HG03378 (cell line): ENCODE measurements at regions not wholly inside any gene's neighbourhood (a gene's known extent, or its start where the extent isn't known, plus 50 kb on each side); places are given as distances from the start of the nearest gene placed in this dataset.
"Not testable (repeated sequence)": the region's sequence is repeated elsewhere in the genome, so short reads cannot be mapped to it uniquely, and the experiment has no call there.

Experiments
- ATAC-seq: cut with Tn5 transposase; IDR thresholded peaks from one replicate; pipeline ENCODE4 v1.9.1; 2021; ENCODE audit warnings: mild to moderate bottlenecking, moderate library complexity; ENCODE audit not compliant: unreplicated experiment

DNA sequence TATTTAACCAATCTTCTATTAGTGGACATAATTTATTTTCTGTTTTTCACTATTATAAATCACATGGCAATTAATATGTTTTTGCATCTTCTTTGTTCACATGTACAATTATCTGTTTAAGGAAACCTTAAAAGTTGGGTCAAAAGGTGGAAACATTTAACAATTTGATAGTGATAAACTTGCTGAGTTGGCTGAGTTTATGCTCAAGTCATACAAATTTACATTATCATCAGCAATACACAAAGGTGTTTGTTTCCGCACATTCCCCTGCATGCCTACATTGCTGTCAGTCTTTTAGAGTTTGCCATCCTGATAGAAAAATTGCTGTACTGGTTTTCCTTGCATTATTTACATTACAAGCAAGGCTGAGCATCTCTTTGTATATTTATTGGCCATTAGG, 139.5 kb downstream of the KCNRG start:
- ATAC-seq: no peak

DNA sequence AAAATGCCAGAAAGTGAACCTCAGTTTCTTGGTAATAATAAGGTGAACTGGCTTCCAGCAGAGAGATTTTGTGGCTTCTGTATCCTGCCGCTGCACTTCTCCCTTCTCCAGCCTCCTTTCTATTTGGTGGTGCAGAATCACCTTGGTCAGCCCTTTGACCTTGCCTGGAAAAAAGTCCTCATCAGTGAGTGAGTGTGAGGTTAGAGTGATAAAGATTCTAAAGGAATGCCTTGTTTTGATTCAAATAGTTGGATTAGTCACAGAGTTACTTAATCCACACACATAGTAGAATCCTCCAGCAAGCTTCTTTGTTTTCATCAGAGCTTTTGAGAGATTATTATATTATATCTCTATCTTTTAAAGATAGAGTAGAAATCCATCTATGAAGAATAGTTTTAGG, 140.9 kb downstream of the KCNRG start:
- no peak for ATAC-seq

DNA sequence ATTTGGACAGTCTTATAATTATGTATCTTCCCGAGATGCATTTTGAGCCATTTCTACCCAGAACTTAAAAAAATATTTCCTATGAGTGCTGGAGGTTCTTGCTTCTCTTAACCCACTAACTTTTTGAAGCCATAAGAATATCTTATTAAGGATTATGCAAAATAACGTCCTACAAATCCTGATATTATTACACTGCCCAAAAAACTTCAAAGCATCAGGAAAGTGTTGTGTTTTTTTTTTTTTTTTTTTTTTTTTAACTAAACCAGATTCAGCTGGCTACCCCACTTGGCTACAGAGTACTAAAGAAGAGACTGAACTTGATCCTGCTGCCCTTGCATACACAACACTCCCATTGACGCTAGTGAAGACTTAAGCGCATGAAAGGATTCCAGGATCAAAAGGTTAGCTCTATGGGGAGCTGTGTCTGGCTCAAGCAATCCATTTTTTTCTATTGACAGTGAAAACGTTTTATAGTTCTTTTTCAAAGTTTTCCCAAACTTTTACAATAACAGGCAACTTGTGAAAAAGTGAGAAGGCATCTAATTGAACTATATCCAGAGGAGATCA, 141.4 kb downstream of the KCNRG start:
- ATAC-seq: no peak

DNA sequence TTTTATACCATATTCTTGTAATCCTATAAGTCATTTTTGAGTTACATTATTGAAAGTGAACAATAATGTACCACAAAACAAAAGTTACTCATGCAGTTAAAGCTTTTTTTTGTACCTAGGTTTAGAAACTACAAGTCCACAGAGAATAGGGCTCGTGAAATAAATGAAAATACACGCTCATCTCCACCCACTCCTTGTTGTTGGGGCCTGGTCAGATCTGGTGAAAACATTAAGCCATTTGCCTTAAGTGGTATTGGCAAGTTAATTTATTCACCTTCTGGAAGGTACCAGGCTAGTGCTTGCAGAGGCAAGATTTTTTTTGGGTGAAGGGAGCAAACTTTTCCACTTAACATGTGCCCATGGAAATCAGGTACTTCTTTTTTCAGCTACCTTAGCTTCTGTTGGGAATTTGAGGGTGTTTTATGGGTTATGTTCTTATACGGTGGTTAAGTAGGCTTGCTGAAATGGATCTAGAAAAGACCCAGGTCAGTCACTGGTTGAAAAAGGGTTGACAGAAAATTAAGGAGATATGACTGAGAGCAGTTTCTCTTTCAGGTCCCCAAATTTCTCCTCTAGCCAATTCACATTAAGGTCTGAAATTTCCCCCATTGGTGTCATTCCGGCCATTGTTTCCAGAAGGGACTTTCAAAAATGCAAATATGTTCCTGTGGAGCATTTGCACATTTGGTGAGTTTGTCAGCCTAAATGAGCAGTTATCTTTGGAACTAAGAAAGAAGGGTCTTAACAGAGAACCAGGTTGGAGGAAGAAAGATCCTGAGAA, 143.3 kb downstream of the KCNRG start:
- no peak for ATAC-seq

DNA sequence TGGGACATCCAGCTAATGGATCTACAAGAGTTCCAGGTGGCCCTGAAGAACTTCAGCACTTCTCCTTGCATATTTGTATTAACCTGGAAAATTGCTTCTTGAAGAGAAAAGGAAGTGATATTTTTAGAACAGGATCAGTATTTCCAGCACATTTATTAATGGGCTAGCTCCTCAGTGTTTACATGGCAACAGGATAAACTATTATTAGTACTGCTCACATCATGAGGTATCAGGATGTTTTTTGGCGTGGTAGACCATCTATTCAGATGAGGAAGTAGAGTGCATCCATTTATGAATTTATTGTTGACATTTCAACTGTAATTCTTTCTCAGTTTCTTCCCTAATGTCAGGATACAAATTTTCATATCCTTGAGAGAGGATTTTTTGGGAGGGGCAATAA, 144.4 kb downstream of the KCNRG start:
- ATAC-seq: no peak

- no peak for ATAC-seq
Measured at GRCh38 chr13:50161052-50161451, 145.8 kb downstream of the KCNRG start.

DNA sequence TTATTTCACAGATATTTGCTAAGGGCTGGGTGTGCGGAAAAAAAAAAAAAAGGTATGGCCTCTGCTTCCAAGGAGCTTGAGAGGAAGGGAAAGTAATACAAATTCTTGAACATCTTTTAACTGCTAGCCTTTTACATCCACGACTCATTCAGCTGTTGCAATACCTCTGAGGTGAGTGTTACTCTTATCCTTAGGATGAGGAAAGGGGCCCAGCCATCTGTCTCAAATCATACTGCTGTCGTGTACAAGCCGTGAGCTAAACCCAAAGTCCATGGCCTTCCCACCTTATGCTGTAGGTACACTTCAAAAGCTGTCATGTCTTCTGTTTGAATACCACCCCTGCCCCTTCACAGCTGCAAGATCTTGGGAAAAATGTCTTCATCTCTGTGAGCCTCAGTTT, 146.8 kb downstream of the KCNRG start:
- no peak for ATAC-seq

DNA sequence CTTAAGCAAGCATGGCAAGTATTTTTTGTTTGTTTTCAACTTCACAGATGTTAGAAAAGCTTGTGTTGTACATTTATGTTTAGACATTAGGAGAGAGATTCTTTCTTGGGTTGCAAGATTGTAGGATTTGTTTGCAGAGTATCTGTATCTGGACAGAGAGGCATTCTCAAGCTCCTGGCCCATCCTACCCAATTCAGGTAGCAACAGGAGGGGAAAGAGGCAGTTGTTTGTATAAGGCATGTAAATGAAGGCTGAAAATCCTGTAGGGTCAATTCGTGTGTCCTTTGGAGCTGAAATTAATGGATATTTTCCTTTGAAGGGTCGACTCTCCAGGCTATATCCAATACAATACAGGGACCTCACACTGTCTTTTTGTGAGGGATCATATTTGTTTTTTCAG, 147.3 kb downstream of the KCNRG start:
- ATAC-seq: no peak

DNA sequence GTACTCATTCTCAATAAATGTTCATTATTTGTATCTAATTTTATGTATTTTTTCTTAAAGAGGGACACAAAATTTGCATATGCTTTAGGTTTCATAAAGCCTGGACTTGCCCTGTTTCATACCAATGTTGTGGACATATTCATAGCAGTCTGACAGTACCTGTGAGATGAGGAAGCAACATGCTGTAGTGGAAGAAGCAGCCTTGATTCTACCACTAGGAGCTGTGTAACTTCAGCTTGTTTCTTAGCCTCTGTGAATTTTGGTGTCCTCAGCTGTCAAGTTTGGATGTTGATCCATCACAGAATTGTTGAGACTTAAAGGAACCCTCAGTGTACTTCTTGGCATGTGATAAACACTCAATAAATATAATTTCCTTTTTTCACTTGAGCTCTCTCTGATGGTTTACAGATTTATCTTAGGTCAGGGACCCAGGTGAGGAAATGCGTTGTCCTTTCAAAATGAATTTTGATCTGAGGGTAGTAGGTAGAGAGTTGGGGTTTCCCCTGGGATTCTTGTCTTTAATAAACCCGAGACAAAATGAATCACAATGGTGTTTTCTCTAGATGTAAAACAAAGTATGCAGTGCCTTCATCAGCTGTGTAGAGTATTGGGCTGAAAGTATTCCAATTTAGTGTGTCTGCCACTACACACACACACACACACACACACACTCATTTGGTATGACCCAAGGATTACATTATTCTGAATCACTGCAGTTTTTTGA, 152.1 kb downstream of the KCNRG start:
- no peak for ATAC-seq

DNA sequence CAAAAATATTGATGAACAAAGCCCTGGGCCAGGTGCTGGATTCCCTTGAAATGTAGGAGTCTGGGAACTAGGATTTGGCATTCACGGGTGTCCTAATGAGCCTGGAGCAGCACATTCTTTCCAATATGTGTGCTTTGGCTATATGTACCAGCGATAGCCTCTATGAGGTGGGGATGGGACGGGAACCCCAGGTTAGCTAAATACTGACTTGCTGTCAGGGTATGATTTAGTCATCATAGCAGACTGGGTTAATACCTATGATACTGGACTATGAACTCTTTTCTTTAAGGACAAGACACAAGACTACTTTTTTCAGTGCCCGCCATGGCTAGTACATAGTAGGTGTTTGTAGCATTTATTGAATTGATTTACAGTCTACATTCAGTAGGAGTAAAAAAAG, 152.7 kb downstream of the KCNRG start:
- no peak for ATAC-seq

DNA sequence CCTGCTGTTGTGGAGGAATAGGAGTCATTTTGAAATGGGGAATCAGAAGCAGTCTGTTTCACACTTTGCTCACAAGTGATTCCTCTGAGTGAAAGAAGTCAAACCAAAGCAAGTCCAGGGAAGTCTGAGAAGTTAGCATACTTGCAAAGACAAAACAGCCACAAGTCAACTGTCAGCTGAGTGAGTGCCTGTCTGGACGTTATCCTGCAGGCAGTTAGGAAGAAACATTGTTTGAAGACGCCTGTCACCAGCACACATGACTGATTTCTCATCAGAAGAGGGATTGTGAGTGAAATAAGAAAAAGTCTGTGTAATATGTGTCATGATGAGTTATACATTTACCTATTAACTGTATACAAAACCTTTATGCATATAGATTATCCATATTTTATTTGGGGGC, 153.5 kb downstream of the KCNRG start:
- no peak for ATAC-seq

DNA sequence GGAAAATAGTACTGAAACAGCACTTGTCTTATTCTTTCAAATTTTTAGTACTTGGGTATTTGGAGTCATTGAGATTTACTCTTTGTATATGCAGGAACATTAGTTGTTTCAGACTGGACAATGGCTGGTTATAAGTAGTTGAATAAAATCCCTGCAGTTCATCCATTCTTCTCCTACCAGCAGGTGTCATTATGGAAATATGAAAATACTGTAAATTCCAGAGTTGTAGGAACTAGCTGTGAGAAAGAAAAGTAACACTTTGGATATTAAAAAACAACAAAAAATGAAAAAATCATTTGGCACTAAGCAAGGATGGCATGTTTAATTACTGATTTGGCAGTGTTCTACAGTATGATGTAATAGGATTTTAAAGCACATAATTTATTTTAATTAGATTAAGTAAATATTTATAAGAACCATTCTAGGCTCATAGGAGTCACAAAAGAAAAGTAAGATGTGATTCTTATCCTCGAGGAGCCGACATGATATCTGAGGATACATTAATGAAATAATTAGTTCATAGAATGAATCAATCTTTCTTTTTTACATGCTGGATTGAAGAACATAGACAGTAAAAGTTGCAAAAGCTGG, 155.3 kb downstream of the KCNRG start:
- no peak for ATAC-seq

- ATAC-seq: no peak
Measured at GRCh38 chr13:50171590-50172282, 156.5 kb downstream of the KCNRG start.

DNA sequence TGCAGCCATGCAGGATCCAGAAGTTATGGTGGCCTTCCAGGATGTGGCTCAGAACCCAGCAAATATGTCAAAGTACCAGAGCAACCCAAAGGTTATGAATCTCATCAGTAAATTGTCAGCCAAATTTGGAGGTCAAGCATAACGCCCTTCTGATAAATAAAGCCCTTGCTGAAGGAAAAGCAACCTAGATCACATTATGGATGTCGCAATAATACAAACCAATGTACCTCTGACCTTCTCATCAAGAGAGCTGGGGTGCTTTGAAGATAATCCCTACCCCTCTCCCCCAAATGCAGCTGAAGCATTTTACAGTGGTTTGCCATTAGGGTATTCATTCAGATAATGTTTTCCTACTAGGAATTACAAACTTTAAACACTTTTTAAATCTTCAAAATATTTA, 157.8 kb downstream of the KCNRG start:
- ATAC-seq: not testable (repeated sequence)

- ATAC-seq: no peak
Measured at GRCh38 chr13:50174630-50175029, 159.4 kb downstream of the KCNRG start.

GRCh38 chr13:50179977-50180376, 164.7 kb downstream of the KCNRG start:
- no peak for ATAC-seq

- ATAC-seq: not testable (repeated sequence)
Measured at GRCh38 chr13:50185769-50186763, 170.8 kb downstream of the KCNRG start.

- ATAC-seq: no peak
Measured at GRCh38 chr13:50187352-50188029, 172.2 kb downstream of the KCNRG start.

DNA sequence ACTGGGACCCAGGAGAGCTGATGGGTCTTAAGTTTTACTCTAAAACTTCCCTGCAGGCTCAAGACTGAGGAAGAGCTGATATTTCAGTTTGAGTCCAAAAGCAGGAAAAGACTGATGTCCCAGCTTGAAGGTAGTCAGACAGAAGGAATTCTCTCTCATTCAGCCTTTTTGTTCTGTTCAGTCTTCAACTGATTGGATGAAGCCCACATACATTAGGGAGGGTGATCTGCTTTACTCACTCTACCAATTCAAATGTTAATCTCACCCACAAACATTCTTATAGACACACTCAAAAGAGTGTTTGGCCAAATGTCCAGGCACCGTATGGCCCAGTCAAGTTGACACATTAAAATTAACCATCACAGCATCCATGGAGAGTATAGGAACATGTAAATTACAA, 173.5 kb downstream of the KCNRG start:
- no peak for ATAC-seq
